ENCODE measurements at regions not wholly inside any gene's neighbourhood (a gene's known extent, or its start where the extent isn't known, plus 50 kb on each side); places are given as distances from the start of the nearest gene placed in this dataset.

DNA sequence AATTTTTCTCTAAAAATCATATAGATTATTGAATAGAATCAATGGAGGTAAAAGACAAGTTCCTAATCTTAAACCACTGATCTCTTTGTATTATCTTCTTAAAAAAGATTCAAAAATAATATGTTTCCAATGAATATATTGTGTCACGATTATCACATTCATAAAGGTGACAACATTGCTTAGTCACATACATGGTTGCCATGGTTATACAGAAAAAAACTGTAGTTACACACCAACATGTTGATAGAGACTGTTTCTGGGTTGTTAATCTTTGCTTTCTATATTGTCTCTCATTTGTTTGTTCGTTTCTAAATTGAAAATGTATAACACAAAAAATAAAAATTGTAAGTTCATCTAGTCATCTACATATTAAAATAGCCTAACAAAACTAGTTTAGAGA lies 376.0 kb upstream of the ALCAM start:
- H3K27me3 ChIP-seq, result no peaks in the 10 kb centered on the region
- no peaks in the 10 kb centered on the region for H3K4me1 ChIP-seq
- no peak overlapping the region for H3K27ac ChIP-seq
- ATAC-seq (no peak), DNase-seq (no peak)
- H3K4me3 ChIP-seq, result no peak overlapping the region
- H3K9me3 ChIP-seq, result no peaks in the 10 kb centered on the region
- H3K36me3 ChIP-seq, result no peaks in the 10 kb centered on the region
- intact Hi-C loops (cut with DNase I), result no loop called here
- no peak for TF ChIP-seq CTCF (IDR thresholded peaks at IDR 0.05)

- TF ChIP-seq CTCF (IDR thresholded peaks at IDR 0.05), result no peak
- H3K4me1 ChIP-seq, result no peaks in the 10 kb centered on the region
- H3K4me3 ChIP-seq, result no peak overlapping the region
- no peaks in the 10 kb centered on the region for H3K36me3 ChIP-seq
- no peak overlapping the region for H3K27ac ChIP-seq
- DNase-seq (no peak), ATAC-seq (no peak)
- intact Hi-C loops (cut with DNase I), result no loop called here
- no peaks in the 10 kb centered on the region for H3K27me3 ChIP-seq
- peaks cover 0 to 6% of the 10 kb centered on the region in 2 donors for H3K9me3 ChIP-seq
Observed at GRCh38 chr3:104992676-104993075, 374.0 kb upstream of the ALCAM start.

- no peak for ATAC-seq
- no peak for TF ChIP-seq CTCF (IDR thresholded peaks at IDR 0.05)
- Histone ChIP-seq H3K9me3 (no peaks in the 10 kb centered on the region), H3K27ac (no peak overlapping the region), H3K4me3 (no peak overlapping the region), H3K4me1 (no peaks in the 10 kb centered on the region), H3K36me3 (no peaks in the 10 kb centered on the region), H3K27me3 (no peaks in the 10 kb centered on the region)
- intact Hi-C loops (cut with DNase I), result no loop called here
- no peak for DNase-seq
Observed at GRCh38 chr3:105006164-105006563, 360.5 kb upstream of the ALCAM start.

- H3K36me3 ChIP-seq, result no peaks in the 10 kb centered on the region
- peak in 1 of 4 donors; percentile 21 for DNase-seq
- ATAC-seq, result peak; percentile 73
- TF ChIP-seq CTCF (IDR thresholded peaks at IDR 0.05), result no peak
- H3K4me1 ChIP-seq, result no peaks in the 10 kb centered on the region
- intact Hi-C loops (cut with DNase I), result no loop called here
- no peak overlapping the region for H3K4me3 ChIP-seq
- H3K27me3 ChIP-seq, result no peaks in the 10 kb centered on the region
- no peaks in the 10 kb centered on the region for H3K9me3 ChIP-seq
- no peak overlapping the region for H3K27ac ChIP-seq
Observed at GRCh38 chr3:105013657-105014056, 353.1 kb upstream of the ALCAM start.

- DNase-seq (no peak), ATAC-seq (peak; percentile 77)
- Histone ChIP-seq H3K9me3 (no peaks in the 10 kb centered on the region), H3K4me1 (no peaks in the 10 kb centered on the region), H3K4me3 (no peak overlapping the region), H3K27ac (no peak overlapping the region), H3K36me3 (no peaks in the 10 kb centered on the region), H3K27me3 (no peaks in the 10 kb centered on the region)
- TF ChIP-seq CTCF (IDR thresholded peaks at IDR 0.05), result no peak
- intact Hi-C loops (cut with DNase I), result no loop called here
Observed at GRCh38 chr3:105014631-105015030, 352.1 kb upstream of the ALCAM start.

Data from left lung (tissue), 4 donors.